ENCODE measurements at regions not wholly inside any gene's neighbourhood (a gene's known extent, or its start where the extent isn't known, plus 50 kb on each side); places are given as distances from the start of the nearest gene placed in this dataset.

DNA sequence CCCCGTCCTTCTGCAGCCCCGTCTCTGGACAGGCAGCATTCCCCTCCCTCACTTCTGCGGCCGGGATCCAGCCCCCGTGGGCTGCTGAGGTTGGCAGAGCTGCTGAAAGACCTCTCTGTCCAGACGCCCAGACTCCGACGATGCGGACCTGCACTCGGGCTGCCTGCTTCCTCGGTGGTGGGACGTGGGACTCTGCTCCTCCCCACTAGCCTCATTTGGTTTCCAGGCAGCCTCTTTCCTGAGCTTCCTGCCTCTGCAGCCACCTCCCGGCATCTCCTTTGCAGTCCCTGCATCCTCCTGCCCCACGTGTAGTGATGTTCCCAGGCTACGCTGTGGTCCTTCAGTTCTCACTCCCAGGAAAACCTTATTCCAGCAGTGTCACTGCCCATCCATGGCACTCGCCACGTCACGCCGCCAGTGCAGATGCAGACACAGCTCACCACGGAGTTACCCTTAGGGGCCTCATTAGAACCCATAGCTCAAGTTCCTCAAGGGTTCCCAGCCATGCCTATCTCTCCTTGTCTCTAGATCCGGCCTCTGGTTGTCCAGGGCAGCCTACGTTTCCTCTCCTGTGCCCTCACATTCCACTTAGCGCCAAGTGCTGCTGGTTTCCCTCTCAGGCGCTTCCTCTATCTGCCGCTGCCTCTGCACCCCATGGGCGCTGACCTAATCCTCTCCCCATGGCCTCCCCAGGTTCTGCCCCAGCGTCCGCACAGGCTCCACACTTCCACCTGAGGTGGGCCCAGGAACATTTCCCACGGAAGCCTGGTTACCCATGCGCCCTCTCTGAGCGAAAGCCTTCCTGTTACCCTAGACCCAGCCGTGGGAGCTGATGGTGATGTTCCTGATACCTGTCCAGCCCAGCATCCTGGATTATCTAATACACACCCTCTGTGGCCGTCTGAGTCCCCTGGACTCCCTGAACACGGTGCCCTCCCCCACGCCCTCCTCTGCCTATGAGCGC lies 318.3 kb upstream of the MYT1L start:
- H4K20me1 ChIP-seq (ENCODE audit: insufficient read depth, low read length): no peaks in the 10 kb centered on the region
- H3K4me1 ChIP-seq (ENCODE audit: low read length): no peaks in the 10 kb centered on the region
- H3K79me2 ChIP-seq (ENCODE audit: low read length): no peaks in the 10 kb centered on the region
- no peaks in the 10 kb centered on the region for H3K27me3 ChIP-seq (ENCODE audit: low read depth, low read length)
- H3K4me2 ChIP-seq (ENCODE audit: low read length): no peak overlapping the region
- H3K9ac ChIP-seq (ENCODE audit: low read length): no peak overlapping the region
- no peaks in the 10 kb centered on the region for H3K9me3 ChIP-seq (ENCODE audit: insufficient read depth, low read length)
- H3K4me3 ChIP-seq (ENCODE audit: low read length): no peak overlapping the region
- TF ChIP-seq EZH2phosphoT487 (IDR thresholded peaks at IDR 0.05; ENCODE audit: low read depth): no peak
- TF ChIP-seq, protein P1, sequence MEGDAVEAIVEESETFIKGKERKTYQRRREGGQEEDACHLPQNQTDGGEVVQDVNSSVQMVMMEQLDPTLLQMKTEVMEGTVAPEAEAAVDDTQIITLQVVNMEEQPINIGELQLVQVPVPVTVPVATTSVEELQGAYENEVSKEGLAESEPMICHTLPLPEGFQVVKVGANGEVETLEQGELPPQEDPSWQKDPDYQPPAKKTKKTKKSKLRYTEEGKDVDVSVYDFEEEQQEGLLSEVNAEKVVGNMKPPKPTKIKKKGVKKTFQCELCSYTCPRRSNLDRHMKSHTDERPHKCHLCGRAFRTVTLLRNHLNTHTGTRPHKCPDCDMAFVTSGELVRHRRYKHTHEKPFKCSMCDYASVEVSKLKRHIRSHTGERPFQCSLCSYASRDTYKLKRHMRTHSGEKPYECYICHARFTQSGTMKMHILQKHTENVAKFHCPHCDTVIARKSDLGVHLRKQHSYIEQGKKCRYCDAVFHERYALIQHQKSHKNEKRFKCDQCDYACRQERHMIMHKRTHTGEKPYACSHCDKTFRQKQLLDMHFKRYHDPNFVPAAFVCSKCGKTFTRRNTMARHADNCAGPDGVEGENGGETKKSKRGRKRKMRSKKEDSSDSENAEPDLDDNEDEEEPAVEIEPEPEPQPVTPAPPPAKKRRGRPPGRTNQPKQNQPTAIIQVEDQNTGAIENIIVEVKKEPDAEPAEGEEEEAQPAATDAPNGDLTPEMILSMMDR (IDR thresholded peaks at IDR 0.05; ENCODE audit: low read depth, low read length): no peak
- H3K27ac ChIP-seq (ENCODE audit: low read length): no peak overlapping the region
- H2AFZ ChIP-seq (ENCODE audit: low read depth, low read length): no peak overlapping the region
- no peaks in the 10 kb centered on the region for H3K36me3 ChIP-seq (replicated peaks; ENCODE audit: low read depth, low read length)

DNA sequence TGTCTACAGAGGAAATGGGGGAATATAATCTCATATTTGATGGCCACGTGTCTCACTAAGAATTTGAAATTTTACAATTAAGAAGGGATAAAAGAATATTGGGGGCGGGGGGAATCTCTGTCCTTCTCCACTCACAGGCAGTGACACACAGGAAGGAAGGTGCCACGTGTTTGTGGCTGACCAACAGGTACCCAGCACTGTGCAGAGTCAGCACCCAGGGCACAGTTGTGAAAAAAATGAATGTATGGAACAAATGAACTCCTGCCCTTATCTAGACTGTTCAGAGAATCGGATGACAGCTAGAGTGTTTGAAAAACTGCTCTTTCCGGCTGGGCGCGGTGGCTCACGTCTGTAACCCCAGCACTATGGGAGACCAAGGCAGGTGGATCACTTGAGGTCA lies 317.0 kb upstream of the MYT1L start:
- no peak overlapping the region for H3K9ac ChIP-seq (ENCODE audit: low read length)

DNA sequence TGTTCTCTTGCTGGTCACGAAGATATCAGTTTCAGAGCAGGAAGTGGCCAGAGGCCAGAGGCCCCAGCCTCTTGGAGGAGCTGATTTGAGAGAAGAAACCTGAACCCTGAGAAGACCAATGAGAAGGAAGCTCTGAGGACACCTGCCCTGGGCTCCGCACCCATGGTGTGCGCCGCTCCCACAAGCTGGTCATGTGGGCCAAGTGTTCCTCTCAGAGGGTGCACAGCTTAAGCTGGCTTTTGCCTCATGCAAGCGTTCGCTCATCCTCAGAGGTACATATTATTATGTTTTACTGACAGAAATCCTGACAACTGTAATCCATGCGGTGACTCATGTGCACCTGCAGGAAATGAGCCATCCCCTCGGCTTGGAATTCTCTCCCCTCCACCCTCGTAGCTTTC lies 316.1 kb upstream of the MYT1L start:
- Histone ChIP-seq H3K9me3 (ENCODE audit: insufficient read depth, low read length) (no peaks in the 10 kb centered on the region), H3K27ac (ENCODE audit: low read length) (no peak overlapping the region), H4K20me1 (ENCODE audit: insufficient read depth, low read length) (no peaks in the 10 kb centered on the region), H3K4me2 (ENCODE audit: low read length) (no peak overlapping the region), H3K4me3 (ENCODE audit: low read length) (no peak overlapping the region), H2AFZ (ENCODE audit: low read depth, low read length) (no peak overlapping the region), H3K27me3 (ENCODE audit: low read depth, low read length) (no peaks in the 10 kb centered on the region), H3K79me2 (ENCODE audit: low read length) (no peaks in the 10 kb centered on the region), H3K36me3 (replicated peaks; ENCODE audit: low read depth, low read length) (no peaks in the 10 kb centered on the region), H3K9ac (ENCODE audit: low read length) (no peak overlapping the region), H3K4me1 (ENCODE audit: low read length) (no peaks in the 10 kb centered on the region)
- TF ChIP-seq, protein P1 (IDR thresholded peaks at IDR 0.05; ENCODE audit: low read depth, low read length): no peak
- no peak for TF ChIP-seq EZH2phosphoT487 (IDR thresholded peaks at IDR 0.05; ENCODE audit: low read depth)

More for the DNA sequence above, 317.0 kb upstream of the MYT1L start:
- TF ChIP-seq EZH2phosphoT487 (IDR thresholded peaks at IDR 0.05; ENCODE audit: low read depth): no peak
- TF ChIP-seq, protein P1 (IDR thresholded peaks at IDR 0.05; ENCODE audit: low read depth, low read length): no peak
- no peaks in the 10 kb centered on the region for H4K20me1 ChIP-seq (ENCODE audit: insufficient read depth, low read length)
- no peaks in the 10 kb centered on the region for H3K36me3 ChIP-seq (replicated peaks; ENCODE audit: low read depth, low read length)
- no peak overlapping the region for H3K4me3 ChIP-seq (ENCODE audit: low read length)
- H3K27ac ChIP-seq (ENCODE audit: low read length): no peak overlapping the region
- no peaks in the 10 kb centered on the region for H3K9me3 ChIP-seq (ENCODE audit: insufficient read depth, low read length)
- no peak overlapping the region for H2AFZ ChIP-seq (ENCODE audit: low read depth, low read length)
- no peaks in the 10 kb centered on the region for H3K4me1 ChIP-seq (ENCODE audit: low read length)
- no peaks in the 10 kb centered on the region for H3K79me2 ChIP-seq (ENCODE audit: low read length)
- H3K27me3 ChIP-seq (ENCODE audit: low read depth, low read length): no peaks in the 10 kb centered on the region
- no peak overlapping the region for H3K4me2 ChIP-seq (ENCODE audit: low read length)

DNA sequence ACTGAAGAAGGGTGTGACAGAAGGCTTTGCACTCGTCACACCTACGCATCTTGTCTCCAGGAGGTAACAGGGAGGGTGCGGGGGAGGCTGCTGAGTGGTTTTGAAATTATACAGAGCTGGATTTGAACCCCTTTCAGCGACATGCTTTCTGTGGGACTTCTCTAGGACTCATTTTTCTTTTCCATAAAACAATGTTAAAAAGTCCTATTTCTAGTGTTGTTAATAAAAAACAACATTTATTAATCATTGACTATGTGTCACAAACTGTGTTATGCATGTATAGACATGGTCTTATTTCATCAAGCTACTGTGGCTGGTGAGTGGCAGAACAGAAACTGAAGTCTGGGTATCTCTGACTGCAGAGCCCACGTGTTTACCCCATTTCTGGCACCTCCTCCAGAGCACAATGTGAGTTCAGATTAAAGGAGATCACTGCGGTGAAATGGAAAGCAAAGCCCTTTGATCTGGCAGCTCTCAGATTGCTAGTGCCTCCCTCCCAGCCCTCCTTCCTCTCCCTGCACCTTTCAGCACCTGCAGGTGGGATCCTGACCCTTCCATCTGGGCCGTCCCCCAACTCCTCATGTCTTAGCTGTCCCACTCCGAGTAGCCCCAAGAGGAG lies 315.5 kb upstream of the MYT1L start:
- Histone ChIP-seq H2AFZ (ENCODE audit: low read depth, low read length) (no peak overlapping the region), H3K4me2 (ENCODE audit: low read length) (no peak overlapping the region), H3K27me3 (ENCODE audit: low read depth, low read length) (no peaks in the 10 kb centered on the region), H3K9me3 (ENCODE audit: insufficient read depth, low read length) (no peaks in the 10 kb centered on the region), H3K9ac (ENCODE audit: low read length) (no peak overlapping the region), H3K36me3 (replicated peaks; ENCODE audit: low read depth, low read length) (no peaks in the 10 kb centered on the region), H4K20me1 (ENCODE audit: insufficient read depth, low read length) (no peaks in the 10 kb centered on the region), H3K79me2 (ENCODE audit: low read length) (no peaks in the 10 kb centered on the region), H3K4me1 (ENCODE audit: low read length) (no peaks in the 10 kb centered on the region), H3K27ac (ENCODE audit: low read length) (no peak overlapping the region), H3K4me3 (ENCODE audit: low read length) (no peak overlapping the region)
- TF ChIP-seq, protein P1 (IDR thresholded peaks at IDR 0.05; ENCODE audit: low read depth, low read length): no peak
- no peak for TF ChIP-seq EZH2phosphoT487 (IDR thresholded peaks at IDR 0.05; ENCODE audit: low read depth)
